GM19193 (cell line): ENCODE measurements at regions not wholly inside any gene's neighbourhood (a gene's known extent, or its start where the extent isn't known, plus 50 kb on each side); places are given as distances from the start of the nearest gene placed in this dataset.

Experiments
- POLR2A ChIP-seq: IDR thresholded peaks from 4 replicates; pipeline ENCODE4 v1.6.1; 2011; ENCODE audit not compliant: insufficient read depth, insufficient read length; ENCODE audit errors: extremely low read depth

DNA sequence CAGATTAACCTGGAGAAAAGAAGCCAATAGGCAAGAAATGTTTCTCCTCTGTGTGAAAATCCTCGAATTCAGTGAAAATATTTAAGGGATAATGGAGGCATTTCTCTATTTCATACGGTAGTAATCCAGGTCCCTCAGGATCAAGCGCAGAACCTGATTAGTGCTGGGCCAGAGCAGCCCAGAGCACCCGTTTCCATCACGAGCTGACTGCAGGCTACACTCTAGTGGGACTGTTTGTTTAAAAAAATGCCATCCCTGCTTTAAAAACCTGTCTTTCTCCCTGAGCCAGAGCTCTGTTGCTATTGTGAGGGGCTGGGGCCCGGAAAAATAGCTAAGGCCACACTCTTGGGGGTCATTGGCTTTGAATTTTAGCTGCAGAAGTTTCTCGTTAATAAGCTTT lies 223.2 kb upstream of the E2F8 start:
- no peak for TF ChIP-seq POLR2A

DNA sequence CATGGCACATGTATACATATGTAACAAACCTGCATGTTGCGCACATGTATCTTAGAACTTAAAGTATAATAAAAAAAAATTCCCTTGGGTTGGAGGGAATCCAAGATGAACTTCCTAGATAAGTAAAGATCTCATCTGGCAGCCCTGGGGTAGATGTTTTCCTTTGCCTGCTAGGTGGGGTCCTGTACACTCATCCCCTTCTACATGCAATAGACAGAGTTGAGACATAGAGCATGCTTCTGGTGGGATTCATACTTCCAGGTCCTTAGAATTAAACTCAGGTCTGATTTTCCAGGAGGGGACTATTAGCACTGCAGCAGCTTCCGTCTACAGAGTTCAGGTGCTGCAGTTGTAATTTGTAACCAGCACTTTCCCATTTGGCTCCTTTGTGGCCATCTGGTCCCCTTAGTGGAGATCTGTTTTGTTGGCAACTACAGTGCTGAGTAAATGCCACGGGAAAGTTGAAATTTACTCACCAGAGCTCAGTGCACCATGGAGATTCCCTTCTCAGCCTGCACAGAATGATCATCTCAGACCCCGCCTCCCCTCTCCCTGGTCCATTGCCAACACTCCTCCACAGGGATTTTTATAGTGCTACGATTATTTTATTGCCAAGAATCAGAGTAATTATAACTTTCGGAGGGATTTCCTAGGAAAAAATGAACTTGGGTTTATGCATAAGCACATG lies 220.1 kb upstream of the E2F8 start:
- no peak for TF ChIP-seq POLR2A

DNA sequence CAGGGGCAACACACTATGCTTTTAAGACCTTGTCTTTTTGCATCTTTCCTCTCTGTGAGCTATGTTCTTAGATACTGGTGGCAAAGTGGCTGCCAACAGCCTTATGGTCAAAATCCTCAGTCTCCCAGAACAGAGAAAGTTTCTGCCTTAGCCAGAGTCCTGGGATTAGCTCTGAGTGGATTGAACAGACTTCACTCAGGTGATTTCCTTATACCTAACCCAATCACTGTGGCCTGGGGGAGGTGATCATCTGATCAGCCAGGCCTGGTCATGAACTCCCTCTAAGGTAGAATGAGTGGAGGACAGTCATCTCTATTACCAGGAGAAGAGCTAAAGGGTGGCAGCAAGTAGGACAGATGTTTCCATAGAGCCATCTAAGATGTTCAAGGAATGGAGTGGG lies 218.5 kb upstream of the E2F8 start:
- TF ChIP-seq POLR2A: no peak

DNA sequence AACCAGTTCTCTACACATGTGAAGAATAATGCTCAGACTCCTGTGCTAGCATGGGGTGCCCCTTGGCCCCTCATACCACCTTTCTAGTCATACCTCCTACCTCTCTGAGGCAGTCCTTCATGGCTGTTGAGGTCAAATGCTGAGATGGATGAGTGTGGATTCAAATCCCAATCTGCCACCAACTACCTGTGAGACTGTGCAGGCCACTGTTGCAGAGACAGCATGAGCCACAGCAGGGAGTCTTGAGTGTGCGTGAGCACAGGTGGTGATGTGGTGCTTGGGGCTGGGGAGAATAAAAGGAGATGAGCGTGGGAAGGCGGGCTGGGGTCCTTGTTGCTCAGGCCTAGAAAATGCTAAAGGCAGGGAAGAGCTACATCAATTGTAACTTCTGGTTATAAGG lies 218.0 kb upstream of the E2F8 start:
- TF ChIP-seq POLR2A: no peak

DNA sequence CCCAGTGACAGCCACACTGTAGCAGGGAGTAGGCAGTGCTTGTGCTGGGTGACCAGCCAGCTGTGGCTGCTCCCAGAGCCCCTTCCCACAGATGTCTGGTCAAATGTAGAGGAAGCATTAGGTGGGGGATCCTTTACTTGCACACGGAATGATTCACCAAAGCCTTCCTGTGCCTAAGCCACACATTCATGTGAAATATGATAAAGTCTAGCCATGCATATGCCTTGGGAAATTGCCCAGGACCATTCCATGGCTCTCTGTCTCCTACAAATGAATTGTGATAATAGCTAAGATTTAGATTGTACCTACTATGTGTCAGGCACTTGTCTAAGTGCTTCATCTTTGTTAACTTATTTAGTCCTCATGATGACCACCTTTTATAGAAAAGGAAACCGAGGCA lies 217.5 kb upstream of the E2F8 start:
- TF ChIP-seq POLR2A: no peak

DNA sequence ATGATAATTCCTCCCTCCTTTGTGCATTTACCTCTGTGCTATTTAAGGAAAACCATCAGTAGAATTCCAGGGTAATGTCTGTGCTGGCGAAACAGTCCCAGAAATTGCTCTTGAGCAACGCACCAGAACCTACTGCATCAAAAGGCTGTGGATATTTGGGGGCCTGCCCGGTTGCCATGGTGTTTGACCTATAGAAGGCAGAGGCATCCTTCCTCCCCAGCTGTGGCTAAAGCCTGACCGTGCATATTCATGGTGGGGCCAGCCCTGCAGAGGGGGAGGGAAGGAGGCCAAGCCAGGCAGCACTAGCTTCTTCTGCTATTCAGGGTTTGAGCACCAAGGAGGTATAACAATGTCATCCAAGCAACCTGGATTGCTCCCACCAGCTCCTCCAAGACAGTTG lies 215.0 kb upstream of the E2F8 start:
- TF ChIP-seq POLR2A: no peak

DNA sequence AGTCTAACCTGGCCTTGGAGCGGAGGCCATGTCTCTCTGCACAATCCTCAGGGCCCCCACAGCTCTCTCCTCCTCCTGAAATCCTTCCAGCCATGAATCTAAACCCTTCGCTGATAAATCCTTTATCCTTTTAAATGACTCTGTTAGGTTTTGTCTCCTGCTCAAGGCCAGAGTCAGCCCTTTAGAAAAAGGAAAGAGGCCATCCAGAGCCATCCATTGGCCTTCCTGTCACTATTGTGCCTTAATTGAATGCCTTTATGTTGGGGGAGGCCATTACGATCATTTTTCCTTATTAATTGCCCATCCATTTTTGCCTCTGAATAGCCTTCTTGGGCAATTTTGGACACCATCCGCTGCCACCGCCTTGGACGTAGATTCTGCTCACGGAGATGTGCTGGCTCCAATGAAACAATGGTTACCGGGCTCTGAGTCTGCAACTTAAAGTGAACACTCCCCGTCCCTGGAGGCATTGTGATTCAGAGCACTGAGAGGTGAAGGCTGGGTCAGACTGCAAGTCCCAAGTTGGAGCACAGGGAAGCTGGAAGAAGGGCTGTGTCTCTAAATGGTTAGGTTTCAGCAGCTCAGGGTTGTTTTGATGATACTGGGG lies 213.0 kb upstream of the E2F8 start:
- no peak for TF ChIP-seq POLR2A

DNA sequence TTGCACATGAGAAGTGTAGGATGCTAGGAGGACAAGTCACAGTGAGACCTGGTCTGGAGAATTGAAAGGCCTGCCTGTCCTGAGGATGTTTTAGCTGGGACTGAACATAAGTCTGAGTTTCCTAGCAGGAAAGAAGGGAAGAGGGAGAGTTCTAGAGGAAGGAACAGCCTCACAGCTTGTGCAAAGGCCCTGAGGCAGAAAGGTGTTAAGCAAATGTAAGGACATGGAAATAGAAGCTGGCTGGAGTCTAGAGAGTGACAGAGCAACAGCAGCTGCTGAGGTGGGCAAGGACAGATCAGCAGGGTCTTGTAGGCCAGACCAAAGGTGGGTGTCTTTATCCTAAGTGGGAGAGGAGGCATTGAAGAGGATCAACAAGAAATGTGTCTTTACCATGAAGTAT lies 210.9 kb upstream of the E2F8 start:
- TF ChIP-seq POLR2A: no peak

DNA sequence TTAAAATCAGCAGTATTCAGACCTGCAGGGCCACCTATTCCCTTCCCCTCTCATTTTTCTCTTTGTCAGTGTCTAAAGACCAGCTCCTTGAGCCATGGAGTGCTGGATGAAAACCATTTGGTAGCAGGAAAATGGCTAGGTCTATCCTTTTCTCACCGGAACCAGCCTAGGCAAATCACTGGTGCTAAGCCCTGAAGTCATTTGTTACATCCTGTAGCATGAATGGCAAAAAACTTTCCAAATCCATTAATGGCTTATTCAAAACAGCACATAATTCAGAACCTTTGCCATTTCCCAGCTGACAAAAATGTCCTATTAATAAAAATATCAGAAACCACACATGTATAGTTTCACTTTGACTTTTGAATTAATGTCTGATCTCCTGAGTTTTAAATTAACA lies 209.5 kb upstream of the E2F8 start:
- no peak for TF ChIP-seq POLR2A

DNA sequence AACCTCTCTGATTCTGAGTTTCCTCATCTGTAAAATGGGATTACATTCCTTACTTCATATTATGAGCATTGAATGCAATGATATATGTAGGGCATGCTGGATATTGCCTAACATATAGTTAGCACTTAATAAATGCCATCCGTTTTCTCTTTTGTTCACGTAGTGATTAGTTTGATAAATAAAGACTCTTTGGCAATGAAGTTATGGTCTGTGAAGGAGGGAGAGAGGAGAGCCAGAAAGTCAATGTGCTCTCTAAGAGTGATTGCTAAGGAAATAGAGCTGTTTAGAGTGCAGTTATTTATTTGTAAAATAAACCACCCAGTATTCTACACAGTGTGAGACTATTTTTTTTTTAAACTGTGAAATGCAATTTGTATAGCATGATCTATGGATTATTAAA lies 207.9 kb upstream of the E2F8 start:
- TF ChIP-seq POLR2A: no peak

DNA sequence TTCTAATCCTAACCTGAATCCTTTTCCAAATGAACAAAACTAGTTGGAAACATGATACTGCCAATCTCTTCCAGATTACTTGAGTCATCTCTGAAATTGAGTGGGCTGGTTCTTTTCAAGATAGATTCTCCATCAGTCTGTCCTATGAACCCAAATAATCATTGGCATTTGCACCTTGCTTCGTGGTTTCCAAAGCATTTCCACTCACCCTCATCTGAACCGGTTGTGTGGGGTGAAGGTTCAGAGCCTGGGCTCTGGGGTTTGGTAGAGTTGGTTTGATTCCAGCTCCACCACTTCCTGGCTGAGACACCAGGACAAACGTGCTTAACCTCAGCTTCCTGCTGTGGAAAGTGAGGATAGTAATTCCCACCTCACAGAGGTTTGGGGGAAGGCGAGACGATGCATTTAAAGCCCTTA lies 206.4 kb upstream of the E2F8 start:
- no peak for TF ChIP-seq POLR2A

DNA sequence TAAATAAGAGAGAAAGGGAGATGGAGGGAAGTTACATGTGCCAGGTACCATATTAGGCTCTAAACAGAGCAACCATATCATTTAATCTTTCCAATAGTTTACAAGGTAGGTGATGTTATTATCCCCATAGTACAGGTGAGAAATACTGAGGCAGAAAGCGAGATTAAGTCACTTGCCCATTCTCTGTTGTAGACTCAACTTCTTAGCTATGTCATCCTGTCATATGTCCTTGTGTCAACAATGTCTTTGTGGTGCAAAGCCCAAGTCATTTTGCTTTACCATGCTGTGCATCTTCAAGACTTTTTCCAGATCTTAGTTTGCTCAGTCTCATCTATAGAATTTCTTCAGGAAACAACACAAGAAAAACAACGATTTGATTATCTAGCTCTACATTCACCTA lies 205.0 kb upstream of the E2F8 start:
- TF ChIP-seq POLR2A: no peak

DNA sequence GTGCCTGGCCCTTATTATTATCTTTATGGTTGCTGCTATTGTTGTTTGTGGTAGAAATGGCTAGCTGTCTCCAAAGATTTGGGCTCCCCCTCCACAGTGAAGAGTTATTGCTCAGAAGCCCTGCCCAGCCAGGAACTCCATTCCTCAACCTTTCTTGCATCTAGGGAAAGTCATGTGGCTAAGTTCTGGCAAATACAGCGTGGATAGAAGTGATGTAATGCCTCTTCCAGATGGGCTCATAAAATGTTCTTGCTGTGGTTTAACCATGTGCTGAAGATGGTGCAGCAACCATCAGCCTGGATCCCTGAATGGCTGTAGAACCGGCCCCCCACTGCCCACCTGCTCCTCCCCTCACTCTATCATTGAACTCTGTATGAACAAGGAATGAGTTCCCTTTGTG lies 203.5 kb upstream of the E2F8 start:
- no peak for TF ChIP-seq POLR2A

DNA sequence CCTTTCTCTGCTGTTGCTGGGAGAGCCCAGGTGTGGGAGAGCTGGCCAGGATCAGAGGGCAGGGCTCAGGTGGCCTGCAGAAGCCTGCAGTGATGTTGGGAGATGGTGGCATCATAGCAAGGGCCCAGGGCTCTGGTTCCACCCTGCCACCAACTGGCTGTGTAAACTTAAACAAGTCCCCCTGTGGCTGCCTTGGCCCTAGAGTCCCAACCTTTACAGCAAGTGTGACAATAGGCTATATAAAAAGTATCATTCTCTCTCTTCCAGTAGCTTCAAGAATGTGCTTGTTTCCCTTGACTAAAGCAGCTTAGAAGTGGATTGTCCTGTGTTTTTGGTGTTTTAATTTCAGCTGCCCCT lies 201.8 kb upstream of the E2F8 start:
- no peak for TF ChIP-seq POLR2A

DNA sequence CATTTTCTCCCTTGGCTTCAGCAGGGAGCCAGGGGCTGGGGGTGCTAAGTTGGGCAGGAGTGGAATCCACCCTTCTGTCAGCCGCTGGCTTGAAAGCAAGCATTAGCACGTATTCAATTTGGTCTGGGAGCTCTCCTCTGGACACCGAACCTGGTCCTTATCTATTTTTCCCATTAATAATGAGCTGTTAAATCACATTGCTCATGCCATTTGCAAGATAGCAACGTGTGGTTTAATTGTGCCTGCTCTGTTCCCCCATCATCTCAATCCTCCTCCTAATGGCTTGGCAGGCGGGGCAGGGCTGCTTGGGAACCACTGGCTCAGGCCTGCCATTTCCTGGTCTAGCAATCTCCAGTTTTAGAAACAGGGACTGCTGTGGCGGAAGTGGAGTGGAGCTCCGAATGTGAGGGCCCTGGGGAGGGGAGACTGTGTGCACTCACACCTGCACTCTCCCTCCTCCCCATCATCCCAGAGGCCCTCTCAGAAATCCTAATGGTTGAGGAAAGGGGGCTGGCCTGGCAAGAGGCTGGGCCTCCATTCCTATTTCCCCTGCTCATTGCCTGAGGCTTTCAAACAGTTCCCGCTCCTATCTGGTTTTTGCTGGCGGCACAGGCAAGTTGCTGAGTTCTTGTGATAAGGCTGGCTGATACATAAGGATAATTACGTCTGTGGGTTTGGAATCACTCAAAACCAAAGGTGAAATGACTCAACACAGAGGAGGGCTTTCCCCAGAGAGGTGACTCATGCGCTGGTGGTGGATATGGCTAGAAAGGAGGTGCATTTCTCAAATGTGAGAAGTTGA lies 201.2 kb upstream of the E2F8 start:
- TF ChIP-seq POLR2A: no peak

DNA sequence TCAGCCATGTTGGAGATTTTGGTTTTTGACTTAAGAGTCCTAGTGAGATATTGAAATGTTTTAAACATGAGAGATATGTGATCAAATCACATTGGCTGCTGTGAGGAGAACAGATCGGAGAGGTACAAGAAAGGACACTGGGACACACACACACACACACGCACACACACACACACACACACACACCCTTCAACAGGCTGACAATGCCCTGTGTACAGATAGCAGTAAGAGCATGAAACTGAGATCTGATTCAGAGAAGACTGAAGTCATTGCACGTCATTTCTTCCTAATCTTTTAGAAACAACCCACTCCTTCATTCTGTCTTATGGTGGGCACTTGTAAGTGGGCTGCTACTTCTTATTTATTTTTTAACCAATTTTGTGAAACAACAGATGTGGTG lies 200.5 kb upstream of the E2F8 start:
- TF ChIP-seq POLR2A: no peak
